ENCODE measurements at regions not wholly inside any gene's neighbourhood (a gene's known extent, or its start where the extent isn't known, plus 50 kb on each side); places are given as distances from the start of the nearest gene placed in this dataset.

GRCh38 chr12:104852896-104853295 is 105.2 kb downstream of the SLC41A2 start:
- no peaks in the 10 kb centered on the region for H3K9me3 ChIP-seq
- no peaks in the 10 kb centered on the region for H3K27me3 ChIP-seq
- no peak for TF ChIP-seq POLR2A (IDR thresholded peaks at IDR 0.05)
- TF ChIP-seq CTCF (IDR thresholded peaks at IDR 0.05): no peak
- H3K4me1 ChIP-seq: no peaks in the 10 kb centered on the region
- H3K36me3 ChIP-seq: peaks cover 0 to 4% (median 2%) of the 10 kb centered on the region in 4 donors
- 92% methylated on average over 2 of the region's 2 CpGs for WGBS (ENCODE audit: insufficient coverage, low coverage, low lambda C conversion rate, missing lambda C conversion rate)
- no peak overlapping the region for H3K27ac ChIP-seq
- DNase-seq (no peak), ATAC-seq (no peak)
- H3K4me3 ChIP-seq: no peak overlapping the region
- intact Hi-C loops (cut with DNase I): no loop called here

GRCh38 chr12:104852102-104852501 is 106.0 kb downstream of the SLC41A2 start:
- no peak for DNase-seq
- Histone ChIP-seq H3K4me3 (no peak overlapping the region), H3K27ac (no peak overlapping the region), H3K9me3 (no peaks in the 10 kb centered on the region), H3K36me3 (peaks cover 0 to 4% (median 2%) of the 10 kb centered on the region in 4 donors), H3K27me3 (no peaks in the 10 kb centered on the region), H3K4me1 (no peaks in the 10 kb centered on the region)
- intact Hi-C loops (cut with DNase I): no loop called here
- no peak for TF ChIP-seq POLR2A (IDR thresholded peaks at IDR 0.05)
- no peak for TF ChIP-seq CTCF (IDR thresholded peaks at IDR 0.05)
- WGBS (ENCODE audit: insufficient coverage, low coverage, low lambda C conversion rate, missing lambda C conversion rate): 73% methylated on average over 2 of the region's 2 CpGs
- ATAC-seq: no peak

- H3K9me3 ChIP-seq: no peaks in the 10 kb centered on the region
- TF ChIP-seq POLR2A (IDR thresholded peaks at IDR 0.05): no peak
- TF ChIP-seq CTCF (IDR thresholded peaks at IDR 0.05): no peak
- peaks cover 0 to 5% (median 2%) of the 10 kb centered on the region in 4 donors for H3K36me3 ChIP-seq
- intact Hi-C loops (cut with DNase I): no loop called here
- no peaks in the 10 kb centered on the region for H3K27me3 ChIP-seq
- no peak for DNase-seq
- no peak overlapping the region for H3K27ac ChIP-seq
- H3K4me3 ChIP-seq: no peak overlapping the region
- no peaks in the 10 kb centered on the region for H3K4me1 ChIP-seq
- ATAC-seq: no peak
Observed at GRCh38 chr12:104850781-104851180, 107.3 kb downstream of the SLC41A2 start.

DNA sequence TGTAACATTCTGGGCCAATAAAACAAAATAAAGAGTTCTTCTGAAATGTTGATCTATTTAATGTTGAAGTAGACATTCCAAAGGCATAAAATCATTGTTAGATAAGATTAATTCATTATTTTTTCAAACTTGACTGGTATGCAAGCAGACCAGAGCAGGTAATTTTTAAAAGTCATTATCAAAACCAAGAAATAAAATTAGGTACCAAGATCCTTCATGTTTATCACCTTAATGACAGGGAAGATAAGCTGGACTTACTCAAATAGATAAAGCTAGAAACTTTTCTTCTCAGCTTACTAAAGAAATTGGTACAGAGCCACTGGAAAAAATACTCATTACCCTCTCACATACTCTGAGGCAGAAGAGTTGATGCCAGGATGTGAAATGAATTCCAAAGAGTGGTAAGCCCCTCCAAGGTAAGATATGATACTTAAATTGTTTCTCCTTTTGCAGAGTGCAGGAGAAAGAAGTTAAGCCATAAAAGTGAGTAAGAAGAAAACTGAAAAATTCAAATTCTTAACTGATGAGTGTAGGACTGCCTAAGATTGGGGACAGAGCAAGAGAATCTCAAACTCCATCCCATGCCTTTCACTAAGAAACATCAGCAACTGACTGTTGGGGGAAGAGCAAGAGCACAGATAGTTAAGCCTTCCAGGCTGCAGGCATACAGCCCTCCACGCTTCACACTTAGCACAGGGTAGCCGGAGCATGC is 111.9 kb downstream of the SLC41A2 start:
- Histone ChIP-seq H3K36me3 (peaks cover 0 to 23% (median 0%) of the 10 kb centered on the region in 4 donors), H3K4me3 (no peak overlapping the region), H3K9me3 (no peaks in the 10 kb centered on the region), H3K4me1 (no peaks in the 10 kb centered on the region), H3K27ac (no peak overlapping the region), H3K27me3 (no peaks in the 10 kb centered on the region)
- 71% methylated on average over 2 of the region's 2 CpGs for WGBS (ENCODE audit: insufficient coverage, low coverage, low lambda C conversion rate, missing lambda C conversion rate)
- intact Hi-C loops (cut with DNase I): no loop called here
- DNase-seq (no peak), ATAC-seq (no peak)
- TF ChIP-seq POLR2A (IDR thresholded peaks at IDR 0.05) (no peak), CTCF (IDR thresholded peaks at IDR 0.05) (no peak)
